K562 (cell line): ENCODE measurements at regions not wholly inside any gene's neighbourhood (a gene's known extent, or its start where the extent isn't known, plus 50 kb on each side); places are given as distances from the start of the nearest gene placed in this dataset.

Experiments
- BCOR ChIP-seq: fragments of 450-650 bp; IDR thresholded peaks from 2 replicates; pipeline ENCODE4 v1.6.1; 2016
- HMGN3 ChIP-seq: IDR thresholded peaks from 2 replicates; pipeline ENCODE4 v1.6.1; 2011; ENCODE audit warnings: borderline replicate concordance, low read depth, mild to moderate bottlenecking, mixed read lengths, low read length; ENCODE audit not compliant: insufficient read length; ENCODE audit errors: extremely low read depth
- SETDB1 ChIP-seq: IDR thresholded peaks from one replicate; pipeline ENCODE4 v1.6.1; 2012; ENCODE audit warnings: low read length, control low read depth, inconsistent platforms
- XRCC5 ChIP-seq: fragments of 200-400 bp; formaldehyde crosslinking; IDR thresholded peaks from 2 replicates; pipeline ENCODE4 v1.6.1; 2017; ENCODE audit warnings: low read depth, mild to moderate bottlenecking, low read length
- ZKSCAN8 ChIP-seq: fragments of 200-800 bp; sonication (Bioruptor generic); IDR thresholded peaks from 2 replicates; pipeline ENCODE4 v1.6.1; 2016; ENCODE audit warnings: missing genetic modification characterization, missing compliant biosample characterization
- TF ChIP-seq, protein P1 (sequence below), 2 experiments: fragments of 450-650 bp; formaldehyde crosslinking in 1 of 2; IDR thresholded peaks; 2 replicates each; pipeline versions ENCODE4 v1.4.0 to v1.6.1; 2014 to 2020; ENCODE audit warnings: mild to moderate bottlenecking in 2 of 2, borderline replicate concordance in 1 of 2, low read depth in 1 of 2
- TF ChIP-seq, protein P2 (sequence below), 2 experiments: IDR thresholded peaks in 1 of 2; conservative IDR thresholded peaks in 1 of 2; 2 replicates each; pipeline ENCODE4 v1.6.1; 2016; ENCODE audit warnings: low read depth in 2 of 2, mild to moderate bottlenecking in 1 of 2, missing compliant biosample characterization in 1 of 2, missing genetic modification characterization in 1 of 2, moderate library complexity in 1 of 2
- TF ChIP-seq, protein P3 (sequence below), 2 experiments: fragments of 250-450 bp in 1 of 2; fragments of 450-650 bp in 1 of 2; sonication (Bioruptor Pico) in 1 of 2; IDR thresholded peaks; 2 replicates each; pipeline versions ENCODE4 v1.6.1 to v1.8.0; 2016 to 2021; ENCODE audit warnings: mild to moderate bottlenecking in 2 of 2, moderate library complexity in 2 of 2, missing compliant biosample characterization in 1 of 2, missing genetic modification characterization in 1 of 2
- TF ChIP-seq, protein P4 (sequence below): fragments of 200-800 bp; sonication (Bioruptor generic); IDR thresholded peaks from 2 replicates; pipeline ENCODE4 v1.6.1; 2017; ENCODE audit warnings: missing genetic modification characterization, missing compliant biosample characterization

DNA sequence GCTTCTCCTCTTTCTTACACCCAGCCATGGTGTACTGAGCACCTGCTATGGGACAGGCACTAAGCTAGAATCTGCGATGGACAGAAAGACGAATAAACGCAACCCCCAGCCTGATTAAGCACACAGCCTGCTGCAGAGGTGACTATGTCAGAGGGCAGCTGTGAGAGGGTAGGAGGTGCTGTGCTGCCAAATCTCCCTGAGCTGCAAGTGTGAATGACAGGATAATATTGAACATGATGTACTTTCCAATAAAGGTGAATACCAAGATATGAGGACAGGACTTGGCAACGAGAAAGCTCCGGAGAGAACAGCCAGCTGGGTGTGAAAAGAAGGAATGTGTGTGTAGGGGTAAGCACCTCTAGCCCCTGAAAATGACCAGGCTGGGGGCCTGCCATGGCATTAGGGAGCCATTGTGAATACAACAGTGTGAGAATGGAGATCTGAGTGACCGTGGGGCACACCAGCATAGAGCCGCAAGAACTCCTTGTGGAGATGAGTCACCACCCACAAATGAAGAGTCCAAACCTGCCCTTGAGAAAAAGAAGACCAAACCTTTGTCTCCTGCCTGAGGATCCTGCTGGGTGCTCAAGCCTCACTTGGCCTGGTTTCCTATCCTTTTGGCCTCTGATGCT lies 83.0 kb upstream of the ATF3 start (continued):
- TF ChIP-seq, protein P1, sequence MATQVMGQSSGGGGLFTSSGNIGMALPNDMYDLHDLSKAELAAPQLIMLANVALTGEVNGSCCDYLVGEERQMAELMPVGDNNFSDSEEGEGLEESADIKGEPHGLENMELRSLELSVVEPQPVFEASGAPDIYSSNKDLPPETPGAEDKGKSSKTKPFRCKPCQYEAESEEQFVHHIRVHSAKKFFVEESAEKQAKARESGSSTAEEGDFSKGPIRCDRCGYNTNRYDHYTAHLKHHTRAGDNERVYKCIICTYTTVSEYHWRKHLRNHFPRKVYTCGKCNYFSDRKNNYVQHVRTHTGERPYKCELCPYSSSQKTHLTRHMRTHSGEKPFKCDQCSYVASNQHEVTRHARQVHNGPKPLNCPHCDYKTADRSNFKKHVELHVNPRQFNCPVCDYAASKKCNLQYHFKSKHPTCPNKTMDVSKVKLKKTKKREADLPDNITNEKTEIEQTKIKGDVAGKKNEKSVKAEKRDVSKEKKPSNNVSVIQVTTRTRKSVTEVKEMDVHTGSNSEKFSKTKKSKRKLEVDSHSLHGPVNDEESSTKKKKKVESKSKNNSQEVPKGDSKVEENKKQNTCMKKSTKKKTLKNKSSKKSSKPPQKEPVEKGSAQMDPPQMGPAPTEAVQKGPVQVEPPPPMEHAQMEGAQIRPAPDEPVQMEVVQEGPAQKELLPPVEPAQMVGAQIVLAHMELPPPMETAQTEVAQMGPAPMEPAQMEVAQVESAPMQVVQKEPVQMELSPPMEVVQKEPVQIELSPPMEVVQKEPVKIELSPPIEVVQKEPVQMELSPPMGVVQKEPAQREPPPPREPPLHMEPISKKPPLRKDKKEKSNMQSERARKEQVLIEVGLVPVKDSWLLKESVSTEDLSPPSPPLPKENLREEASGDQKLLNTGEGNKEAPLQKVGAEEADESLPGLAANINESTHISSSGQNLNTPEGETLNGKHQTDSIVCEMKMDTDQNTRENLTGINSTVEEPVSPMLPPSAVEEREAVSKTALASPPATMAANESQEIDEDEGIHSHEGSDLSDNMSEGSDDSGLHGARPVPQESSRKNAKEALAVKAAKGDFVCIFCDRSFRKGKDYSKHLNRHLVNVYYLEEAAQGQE (IDR thresholded peaks at IDR 0.05; ENCODE audit: borderline replicate concordance): no peak
- TF ChIP-seq, protein P1 (CRISPR knock-in tag; IDR thresholded peaks at IDR 0.05; ENCODE audit: low read depth): no peak
- TF ChIP-seq HMGN3 (no peak), ZKSCAN8 (CRISPR knock-in tag) (no peak), XRCC5 (no peak), BCOR (no peak), SETDB1 (no peak)
- TF ChIP-seq, protein P2, sequence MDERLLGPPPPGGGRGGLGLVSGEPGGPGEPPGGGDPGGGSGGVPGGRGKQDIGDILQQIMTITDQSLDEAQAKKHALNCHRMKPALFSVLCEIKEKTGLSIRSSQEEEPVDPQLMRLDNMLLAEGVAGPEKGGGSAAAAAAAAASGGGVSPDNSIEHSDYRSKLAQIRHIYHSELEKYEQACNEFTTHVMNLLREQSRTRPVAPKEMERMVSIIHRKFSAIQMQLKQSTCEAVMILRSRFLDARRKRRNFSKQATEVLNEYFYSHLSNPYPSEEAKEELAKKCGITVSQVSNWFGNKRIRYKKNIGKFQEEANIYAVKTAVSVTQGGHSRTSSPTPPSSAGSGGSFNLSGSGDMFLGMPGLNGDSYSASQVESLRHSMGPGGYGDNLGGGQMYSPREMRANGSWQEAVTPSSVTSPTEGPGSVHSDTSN (CRISPR knock-in tag; IDR thresholded peaks at IDR 0.05; ENCODE audit: low read depth): no peak
- TF ChIP-seq, protein P2 (tag; conservative IDR thresholded peaks at IDR 0.05; ENCODE audit: low read depth): no peak
- TF ChIP-seq, protein P3, sequence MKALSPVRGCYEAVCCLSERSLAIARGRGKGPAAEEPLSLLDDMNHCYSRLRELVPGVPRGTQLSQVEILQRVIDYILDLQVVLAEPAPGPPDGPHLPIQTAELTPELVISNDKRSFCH (CRISPR knock-in tag; IDR thresholded peaks at IDR 0.05): no peak
- TF ChIP-seq, protein P3 (tag; IDR thresholded peaks at IDR 0.05): no peak
- TF ChIP-seq, protein P4, sequence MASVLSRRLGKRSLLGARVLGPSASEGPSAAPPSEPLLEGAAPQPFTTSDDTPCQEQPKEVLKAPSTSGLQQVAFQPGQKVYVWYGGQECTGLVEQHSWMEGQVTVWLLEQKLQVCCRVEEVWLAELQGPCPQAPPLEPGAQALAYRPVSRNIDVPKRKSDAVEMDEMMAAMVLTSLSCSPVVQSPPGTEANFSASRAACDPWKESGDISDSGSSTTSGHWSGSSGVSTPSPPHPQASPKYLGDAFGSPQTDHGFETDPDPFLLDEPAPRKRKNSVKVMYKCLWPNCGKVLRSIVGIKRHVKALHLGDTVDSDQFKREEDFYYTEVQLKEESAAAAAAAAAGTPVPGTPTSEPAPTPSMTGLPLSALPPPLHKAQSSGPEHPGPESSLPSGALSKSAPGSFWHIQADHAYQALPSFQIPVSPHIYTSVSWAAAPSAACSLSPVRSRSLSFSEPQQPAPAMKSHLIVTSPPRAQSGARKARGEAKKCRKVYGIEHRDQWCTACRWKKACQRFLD (CRISPR knock-in tag): no peak
